ENCODE measurements at regions not wholly inside any gene's neighbourhood (a gene's known extent, or its start where the extent isn't known, plus 50 kb on each side); places are given as distances from the start of the nearest gene placed in this dataset.

DNA sequence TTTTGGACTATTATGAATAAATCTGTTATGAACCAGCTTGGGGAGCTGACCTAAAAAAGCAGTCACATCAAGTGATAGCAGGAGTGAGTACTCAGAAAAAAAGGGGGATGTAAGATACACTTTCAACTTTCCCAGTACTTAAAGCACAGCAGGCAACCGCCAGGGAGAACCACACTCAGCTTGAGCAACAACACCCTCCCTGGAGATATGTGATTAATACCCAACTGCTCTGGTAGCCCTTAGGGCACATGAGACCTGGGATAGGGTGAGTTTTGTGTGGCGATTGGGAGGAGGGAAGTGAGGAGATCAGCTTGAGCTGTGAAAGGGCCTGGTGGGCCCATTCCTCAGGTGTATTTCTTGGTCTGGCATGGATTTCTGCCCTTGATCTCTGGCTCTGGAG lies 220.3 kb upstream of the SFRP2 start:
- TF ChIP-seq POLR2A (IDR thresholded peaks at IDR 0.05) (no peak), POLR2AphosphoS5 (IDR thresholded peaks at IDR 0.05) (no peak)
- TF ChIP-seq, protein P1, sequence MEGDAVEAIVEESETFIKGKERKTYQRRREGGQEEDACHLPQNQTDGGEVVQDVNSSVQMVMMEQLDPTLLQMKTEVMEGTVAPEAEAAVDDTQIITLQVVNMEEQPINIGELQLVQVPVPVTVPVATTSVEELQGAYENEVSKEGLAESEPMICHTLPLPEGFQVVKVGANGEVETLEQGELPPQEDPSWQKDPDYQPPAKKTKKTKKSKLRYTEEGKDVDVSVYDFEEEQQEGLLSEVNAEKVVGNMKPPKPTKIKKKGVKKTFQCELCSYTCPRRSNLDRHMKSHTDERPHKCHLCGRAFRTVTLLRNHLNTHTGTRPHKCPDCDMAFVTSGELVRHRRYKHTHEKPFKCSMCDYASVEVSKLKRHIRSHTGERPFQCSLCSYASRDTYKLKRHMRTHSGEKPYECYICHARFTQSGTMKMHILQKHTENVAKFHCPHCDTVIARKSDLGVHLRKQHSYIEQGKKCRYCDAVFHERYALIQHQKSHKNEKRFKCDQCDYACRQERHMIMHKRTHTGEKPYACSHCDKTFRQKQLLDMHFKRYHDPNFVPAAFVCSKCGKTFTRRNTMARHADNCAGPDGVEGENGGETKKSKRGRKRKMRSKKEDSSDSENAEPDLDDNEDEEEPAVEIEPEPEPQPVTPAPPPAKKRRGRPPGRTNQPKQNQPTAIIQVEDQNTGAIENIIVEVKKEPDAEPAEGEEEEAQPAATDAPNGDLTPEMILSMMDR (IDR thresholded peaks at IDR 0.05) = no peak

Data from sigmoid colon (tissue), 4 donors.